ENCODE measurements at regions not wholly inside any gene's neighbourhood (a gene's known extent, or its start where the extent isn't known, plus 50 kb on each side); places are given as distances from the start of the nearest gene placed in this dataset.

DNA sequence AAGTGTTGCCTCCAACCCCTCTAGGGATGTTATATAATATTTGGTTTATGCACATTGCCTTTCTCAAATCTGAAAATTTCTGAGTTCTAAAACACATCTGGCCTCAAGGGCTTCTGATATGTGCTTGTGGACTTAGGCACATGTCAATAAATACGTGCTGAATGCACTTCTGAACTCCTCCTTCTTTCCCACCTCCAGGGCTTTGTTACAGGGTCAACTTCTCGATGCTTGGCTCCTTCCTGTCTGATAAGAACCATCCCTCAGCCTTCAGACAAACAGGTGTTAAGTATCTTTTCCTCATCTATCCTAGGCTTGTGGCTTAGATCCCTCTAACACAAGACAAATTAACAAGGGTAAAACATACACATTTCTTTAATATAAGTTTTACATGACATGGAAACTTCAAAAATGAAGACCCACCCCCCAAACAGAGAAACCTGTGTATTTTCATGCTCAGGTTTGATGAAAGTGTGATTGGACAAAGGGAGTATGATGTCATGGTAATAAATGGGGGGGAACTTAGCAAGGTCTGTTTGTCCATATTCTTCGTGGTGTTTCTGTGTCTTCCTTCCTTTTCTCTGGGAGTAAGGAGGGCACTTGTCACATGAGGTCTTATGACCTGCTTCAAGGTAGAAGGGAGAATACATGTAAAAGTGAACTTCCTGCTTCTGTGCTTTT, 326.9 kb downstream of the CD83 start:
- DNase-seq, result no peak

DNA sequence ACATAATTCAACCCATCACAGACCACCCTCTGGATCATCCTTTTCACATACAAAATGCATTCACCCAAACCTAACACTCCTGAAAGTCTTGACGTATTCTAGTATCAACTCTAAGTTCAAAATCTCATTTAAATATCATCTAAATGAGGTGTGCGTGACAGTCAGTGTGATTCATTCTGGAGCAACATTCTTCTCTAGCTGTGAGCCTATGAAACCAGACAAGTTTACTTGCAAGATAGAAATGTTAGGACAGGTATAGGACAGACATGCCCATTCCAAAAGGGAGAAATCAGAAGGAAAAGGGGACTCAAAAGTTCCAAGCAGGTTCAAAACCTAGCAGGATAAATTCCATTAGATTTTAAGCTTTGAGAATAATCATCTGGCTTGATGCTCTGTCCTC, 329.7 kb downstream of the CD83 start:
- no peak for DNase-seq

DNA sequence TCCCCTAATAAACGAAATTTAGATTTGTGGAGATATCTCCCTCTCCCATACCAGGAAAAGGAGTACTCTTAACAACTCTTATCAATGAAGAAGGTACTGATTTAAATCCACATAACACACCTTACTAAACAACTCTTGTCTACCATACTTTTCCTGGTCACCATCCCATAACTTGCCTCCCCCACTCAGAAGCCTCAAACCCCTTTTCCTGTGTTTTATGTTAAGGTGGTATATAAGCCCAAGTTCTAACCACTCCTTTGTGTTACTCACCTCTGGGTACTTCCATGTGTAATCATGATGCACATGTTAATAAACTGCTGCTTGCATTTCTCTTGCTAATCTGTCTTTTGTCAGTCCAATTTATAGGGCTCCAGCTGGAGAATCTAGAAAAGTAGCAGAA, 330.7 kb downstream of the CD83 start:
- DNase-seq, result no peak

DNA sequence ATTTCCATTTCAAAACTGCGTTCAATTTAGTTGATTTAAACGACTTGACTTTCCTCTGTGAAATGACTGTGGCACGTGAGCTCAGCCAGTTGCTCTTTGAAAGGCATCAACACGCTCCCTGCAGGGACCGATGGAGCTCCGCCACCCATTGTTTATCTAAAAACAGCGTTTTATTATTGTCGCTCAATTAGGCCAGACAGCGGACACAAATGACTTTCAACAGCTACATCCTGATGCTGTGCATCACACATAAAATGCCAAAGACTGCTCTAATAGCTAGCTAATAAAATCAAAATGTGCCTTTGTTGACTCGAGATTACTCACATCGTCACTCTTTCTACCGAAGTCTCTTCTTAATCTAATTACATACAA, 332.5 kb downstream of the CD83 start:
- DNase-seq, result no peak

DNA sequence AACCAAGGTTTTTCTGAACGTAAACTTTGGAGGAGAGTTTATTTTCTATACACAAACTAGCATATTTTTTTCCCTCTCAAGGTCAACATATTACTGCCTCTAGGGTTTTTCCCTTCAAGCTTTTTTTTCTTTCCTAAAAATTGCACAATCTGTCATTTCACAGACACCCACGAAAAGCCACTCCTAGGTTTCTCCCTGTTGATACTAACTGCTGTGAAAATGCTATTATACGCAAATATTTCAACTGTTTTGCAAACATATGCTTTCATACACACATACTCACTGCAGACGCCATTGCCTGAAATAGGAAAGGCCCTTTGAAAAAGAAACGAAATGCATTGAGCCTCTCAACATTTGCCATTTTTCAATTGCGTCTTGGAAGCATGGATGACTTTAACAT, 333.0 kb downstream of the CD83 start:
- no peak for DNase-seq

DNA sequence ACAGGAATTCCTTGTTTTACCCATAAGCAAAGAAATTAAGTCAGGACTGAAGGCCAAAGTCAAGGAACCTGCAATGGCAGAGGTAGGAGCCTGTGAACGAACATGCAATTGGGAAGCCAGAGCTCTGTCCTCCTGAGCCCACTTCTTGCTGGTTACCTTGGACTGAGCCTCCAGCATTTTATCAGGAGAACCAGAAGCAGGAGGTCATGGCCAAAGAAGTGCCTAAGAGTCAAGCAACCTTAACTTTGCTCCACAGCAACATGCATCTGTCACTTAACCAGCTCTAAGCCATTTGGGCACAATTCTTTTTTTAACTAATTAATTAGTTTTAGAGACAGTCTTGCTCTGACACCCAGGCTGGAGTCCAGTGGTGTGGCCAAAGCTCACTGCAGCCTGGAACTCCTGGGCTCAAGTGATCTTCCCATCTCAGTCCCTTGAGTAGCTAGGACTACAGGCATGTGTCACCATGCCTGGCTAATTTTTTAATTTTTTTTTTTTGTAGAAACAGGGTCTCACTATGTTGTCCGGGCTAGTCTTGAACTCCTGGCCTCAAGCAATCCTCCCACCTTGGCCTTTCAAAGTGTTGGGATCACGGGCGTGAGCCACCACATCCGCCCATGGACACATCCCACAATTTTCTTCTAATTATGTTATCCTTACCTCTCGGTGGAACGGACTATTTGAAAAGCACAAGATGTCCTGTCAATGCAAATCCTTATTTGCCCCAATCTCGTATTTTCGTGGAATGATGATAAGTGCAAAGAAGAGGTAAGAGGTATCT, 334.2 kb downstream of the CD83 start:
- no peak for DNase-seq

DNA sequence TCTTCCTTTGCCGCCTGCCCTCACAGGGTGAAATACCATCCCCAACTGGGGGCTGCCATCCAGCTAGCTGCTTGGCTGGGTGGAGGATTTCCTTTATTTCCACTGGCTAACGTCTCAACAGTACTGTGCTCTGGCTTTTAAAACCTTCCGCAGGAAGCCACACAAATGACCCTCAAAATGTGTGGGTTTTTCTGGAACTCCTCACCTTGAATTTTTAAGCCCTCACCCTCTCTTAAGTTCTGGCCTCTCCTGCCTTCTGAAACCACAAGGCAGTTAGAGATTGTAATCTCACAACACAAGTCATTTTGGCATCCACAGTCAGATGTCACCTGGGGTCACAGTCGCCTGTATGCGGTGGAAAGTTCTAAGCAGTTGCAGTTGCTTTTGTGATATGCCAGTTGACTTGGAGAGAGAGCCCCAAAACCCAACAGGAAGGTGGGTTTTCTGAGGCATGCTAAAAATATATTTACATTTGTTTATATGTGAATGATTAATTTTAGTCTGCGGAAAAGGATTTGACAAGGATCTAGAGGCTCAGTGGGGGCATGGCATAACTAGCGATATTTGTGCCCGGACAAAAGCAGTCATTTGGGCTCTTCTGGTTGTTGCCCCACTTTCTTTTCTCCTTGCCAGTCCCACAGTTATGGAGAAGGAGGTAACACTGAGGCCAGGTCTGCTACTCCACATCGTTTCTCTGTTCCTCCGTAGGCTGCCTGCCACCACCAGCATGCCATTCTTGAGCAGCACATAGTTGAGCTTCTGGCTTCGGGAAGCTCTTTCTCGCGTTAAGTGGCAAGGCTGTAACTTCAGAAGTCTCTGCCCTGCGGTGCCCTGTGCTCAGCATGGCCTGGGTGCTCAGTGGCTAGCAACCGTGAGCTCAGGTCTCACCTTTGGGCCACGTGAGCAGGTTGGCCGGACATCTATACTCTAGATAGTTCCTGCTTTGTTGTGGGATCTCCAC, 335.3 kb downstream of the CD83 start:
- no peak for DNase-seq

DNA sequence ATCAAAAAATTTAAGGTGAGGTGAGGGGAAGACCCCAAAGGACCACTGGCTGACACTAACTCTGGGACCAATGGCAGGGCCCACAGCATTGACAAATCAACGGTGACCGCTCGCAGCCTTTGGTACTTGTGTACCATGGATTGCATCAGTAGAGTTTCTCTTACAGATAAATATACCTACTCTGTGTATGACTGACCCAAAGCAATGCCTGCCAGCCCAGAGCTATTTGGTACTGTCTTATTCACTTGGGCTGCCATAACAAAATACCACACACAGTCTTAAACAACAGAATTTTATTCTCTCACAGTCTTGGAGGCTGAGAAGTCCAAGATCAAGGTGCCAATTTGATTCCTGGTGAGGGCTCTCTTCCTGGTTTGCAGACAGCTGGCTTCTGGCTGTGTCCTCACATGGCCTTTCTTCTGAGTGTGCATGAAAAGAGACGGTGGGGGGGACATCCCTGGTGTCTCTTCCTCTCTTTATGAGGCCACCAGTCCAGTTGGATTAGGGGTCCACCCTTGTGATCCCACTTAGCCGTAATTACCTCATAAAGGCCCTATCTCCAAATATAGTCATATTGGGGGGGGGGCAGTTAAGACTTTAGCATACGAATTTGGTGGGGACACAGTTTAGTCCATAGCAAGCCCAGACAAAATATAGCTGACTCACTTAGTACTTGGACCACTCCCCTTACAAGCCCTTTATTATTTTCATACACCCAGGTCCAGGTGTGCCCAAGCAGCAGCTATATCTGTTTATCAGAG, 336.3 kb downstream of the CD83 start:
- DNase-seq, result no peak

DNA sequence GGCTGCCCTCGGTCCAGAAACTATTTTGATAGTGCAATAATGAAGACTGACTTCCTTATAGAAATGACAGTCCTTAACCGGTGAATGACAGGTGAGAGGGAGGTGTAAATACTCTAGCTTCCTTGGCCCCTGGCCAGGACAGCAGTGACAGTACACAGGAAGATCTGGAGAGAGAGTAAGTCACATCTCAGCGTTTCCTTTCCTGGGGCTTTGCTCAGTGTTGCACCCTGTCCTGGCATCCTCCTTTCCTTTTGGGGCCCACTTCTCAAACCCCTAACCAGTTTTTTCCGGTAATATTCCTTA, 336.9 kb downstream of the CD83 start:
- DNase-seq, result peak; percentile 15

DNA sequence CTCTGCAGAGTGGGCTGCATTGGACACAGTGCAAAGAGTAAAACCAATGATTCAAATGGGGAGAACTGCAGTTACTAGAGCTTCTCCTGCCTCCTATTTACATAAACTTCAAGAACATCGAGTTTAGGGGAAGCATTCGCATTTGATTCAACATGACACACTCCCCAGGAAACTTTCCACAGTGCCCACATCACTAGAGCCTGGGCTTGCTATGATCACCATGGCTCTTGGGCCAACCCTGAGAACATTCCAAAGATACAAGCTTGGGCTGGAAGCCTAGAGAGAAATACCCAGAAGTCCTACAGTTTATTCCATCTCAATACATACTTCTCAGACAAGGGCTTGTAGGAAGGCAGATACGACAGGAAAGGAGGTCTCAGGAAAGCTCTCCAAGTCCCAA, 337.9 kb downstream of the CD83 start:
- no peak for DNase-seq

DNA sequence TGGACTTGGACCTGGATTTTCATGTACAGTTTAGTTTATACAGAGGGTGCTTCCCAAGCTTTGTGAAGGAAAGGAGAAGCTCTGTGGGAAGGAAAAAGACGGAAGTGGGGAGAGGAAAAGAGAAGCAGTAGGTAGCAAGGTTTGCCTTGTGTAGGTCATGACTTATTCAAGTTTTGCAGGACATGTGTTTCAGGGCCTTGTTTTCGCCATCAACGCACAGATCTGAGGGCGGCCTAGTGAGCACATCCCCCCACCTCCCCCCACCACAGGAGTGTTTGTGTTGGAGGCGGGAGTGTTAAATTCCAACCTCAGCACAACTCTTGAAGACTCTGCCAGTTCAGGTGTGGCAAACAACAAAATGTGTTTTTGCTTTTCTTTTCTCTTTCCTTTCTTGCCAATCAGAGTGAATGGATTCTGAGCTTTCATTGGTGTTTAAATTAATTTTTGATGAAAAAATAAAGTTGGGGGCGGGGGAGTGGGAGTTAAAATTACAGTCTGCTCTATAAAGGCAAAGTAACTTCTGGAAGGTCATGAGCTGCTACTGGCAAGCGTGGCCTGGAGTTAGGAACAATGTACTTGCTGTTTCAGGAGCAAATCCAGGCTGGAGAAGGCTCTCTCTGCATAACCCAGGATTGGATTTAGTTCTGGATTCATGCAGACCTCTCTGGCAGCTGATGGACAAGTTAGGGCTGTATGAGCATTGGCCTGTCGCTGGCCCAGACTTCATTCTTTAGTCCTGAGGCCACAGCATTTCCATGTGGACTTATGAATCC, 338.5 kb downstream of the CD83 start:
- no peak for DNase-seq

DNA sequence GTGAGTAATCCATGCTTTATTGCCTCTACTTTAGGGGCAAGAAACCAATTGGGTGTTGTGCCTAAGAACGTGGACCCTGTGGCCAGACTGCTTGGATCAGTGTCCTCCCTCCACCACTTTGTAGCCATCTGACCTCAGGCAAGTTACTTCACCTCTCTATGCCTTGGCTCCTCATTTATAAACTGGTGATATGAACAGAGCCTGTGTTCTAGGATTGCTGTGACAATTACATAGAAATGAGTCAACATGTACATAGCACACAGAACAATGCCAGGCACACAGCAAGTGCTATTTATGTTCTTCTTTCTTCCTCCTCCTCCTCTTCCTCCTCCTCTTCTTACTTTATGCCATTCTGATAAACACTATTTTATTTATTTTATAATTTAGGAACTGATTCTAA, 339.4 kb downstream of the CD83 start:
- DNase-seq, result no peak

DNA sequence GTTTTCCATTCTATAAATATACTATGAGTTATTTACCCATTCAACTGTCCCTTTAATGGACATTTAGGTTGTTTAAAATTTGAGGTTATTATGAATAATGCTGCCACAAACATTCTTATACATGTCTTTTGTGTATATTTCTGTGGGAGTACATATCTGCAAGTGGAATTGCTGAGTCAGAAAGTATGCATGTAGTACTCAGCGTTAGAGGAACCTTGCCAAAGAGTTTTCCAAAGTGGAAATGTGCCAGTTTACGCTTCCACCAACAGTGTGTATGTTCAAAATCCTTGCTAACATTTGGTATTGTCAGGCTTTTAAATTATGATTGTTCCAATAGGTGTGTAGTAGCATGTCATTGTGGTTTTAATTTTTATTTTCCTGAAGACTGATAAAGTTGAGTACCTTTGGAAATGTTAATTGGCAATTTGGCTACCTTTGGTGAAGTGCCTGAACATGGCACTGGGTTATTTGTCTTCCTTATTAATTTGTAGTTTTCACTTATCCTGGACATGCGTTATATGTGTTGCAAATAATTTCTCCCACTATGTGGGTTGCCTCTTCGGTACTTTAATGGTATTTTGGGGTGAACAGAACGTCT, 341.2 kb downstream of the CD83 start:
- DNase-seq, result no peak

DNA sequence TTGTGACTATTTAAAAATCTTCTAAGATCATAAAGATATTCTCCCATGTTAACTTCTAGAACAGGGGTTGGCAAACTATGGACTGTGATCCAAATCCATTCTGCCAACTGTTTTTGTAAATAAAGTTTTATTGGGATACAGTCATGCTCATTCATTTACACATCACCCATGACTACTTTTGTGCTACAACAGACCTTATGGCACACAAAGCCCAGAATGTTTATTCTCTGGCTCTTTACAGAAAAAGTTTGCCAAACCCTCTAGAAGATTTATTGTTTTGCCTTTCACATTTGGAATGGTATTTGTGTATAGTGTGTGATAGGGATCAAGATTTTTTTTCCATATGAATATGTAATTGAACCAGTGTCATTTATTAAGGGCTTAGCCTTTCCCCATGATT, 341.7 kb downstream of the CD83 start:
- DNase-seq, result no peak

DNA sequence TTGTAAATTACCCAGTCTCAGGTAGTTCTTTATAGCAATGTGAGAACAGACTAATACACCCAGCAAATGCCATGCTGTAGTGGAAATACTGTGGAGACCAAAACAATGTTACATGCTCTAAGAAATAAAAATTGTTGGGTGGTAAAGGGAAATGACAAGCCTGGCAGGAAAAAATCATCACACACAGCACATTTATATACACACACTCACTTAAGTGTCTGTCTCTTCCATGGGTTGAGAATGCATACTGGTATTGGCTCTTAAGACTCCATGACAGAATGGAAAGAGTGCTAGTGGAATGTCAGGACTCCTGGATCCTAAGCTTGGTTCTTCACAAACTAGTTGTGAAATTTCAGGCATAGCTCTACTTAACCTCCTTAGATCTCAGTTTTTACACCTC, 343.0 kb downstream of the CD83 start:
- no peak for DNase-seq

DNA sequence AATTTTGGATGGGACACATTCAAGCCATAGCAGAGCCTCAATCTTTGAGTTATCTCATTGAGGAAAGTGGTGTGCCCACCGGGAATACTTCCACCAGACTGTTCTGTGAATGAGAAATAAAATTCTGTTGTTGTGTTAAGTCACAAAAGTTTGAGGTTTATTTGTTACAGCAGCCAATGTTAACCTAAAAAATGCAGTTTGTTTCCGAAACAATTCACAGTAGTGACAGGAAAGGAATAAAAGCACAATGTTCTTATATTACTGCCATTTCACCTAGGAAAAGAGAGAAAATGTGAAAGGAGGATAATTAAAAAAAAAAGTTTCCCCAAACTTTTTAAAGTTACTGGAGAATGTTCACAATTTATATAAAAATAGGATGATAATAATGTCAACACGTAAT, 344.6 kb downstream of the CD83 start:
- no peak for DNase-seq

DNA sequence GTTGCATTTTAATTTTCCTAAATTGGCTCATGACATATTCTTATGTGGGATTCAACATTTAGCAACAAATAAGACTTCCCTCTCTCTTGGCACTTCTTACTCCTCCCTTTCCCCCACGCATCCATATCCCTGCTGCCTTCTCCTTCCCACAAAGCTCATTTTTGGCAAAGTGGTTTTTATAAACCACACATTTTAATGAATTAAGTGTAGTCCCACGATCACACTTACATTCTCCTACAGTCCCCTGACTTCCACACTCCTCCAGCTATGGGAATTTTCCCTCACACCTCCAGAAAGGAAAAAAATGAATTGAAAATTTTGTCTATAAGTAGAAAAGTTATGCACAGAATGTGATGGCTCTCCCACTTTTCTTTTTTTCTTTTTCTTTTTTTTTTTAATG, 345.0 kb downstream of the CD83 start:
- no peak for DNase-seq

DNA sequence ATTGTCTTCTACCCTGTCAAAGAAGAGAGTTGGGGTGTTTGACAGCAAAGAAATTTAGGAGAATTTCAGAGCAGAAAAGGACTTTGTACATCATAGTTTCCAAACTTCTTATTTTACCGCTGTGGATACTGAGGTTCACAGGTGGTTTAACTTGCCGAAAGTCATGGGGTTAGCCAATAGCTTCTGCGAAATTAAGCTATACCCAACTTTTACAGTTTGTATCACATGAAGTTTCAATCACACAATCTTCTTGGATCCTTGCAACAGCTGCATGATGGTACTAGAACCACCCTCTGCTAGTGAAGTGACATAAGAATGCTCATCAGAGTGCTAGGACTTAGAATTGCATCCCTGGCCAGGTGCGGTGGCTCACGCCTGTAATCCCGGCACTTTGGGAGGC, 345.5 kb downstream of the CD83 start:
- no peak for DNase-seq

DNA sequence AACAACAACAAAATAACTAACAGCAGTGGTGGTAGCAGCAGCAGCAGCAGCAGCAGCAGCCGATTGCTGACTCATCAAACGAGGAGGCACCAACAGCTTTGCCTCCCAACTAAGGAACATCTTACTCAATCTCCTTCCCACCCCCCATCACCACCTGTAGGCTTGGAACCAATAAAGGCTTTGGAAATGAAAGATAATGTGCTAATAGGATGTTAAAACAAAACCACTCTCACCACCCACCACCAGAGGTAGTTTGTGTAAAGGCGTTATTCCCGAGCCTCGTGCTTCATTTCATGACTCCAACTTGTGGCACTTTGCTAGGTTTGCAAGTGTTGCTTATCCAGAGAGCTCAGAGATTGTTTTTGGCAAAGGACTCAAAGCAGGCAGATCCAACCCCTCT, 346.5 kb downstream of the CD83 start:
- no peak for DNase-seq

DNA sequence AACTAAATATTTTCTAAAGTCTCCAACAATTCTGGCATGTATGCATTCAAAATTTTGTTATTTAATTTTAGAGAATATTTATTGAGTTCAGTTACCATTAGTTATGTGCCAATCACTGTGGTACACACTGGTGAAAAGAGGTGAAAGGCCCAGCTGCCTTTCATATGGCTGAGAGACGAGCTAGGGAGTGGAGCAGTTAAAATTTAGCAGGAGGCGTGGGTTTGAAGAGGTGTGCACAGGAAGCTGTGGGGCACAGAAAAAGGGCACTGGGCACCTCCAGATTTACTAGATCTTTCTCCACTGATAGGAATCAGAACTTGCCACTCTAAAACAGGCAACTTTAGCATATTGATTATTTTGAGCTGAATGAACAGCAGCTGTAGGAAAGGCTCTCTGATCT, 347.1 kb downstream of the CD83 start:
- DNase-seq, result no peak

DNA sequence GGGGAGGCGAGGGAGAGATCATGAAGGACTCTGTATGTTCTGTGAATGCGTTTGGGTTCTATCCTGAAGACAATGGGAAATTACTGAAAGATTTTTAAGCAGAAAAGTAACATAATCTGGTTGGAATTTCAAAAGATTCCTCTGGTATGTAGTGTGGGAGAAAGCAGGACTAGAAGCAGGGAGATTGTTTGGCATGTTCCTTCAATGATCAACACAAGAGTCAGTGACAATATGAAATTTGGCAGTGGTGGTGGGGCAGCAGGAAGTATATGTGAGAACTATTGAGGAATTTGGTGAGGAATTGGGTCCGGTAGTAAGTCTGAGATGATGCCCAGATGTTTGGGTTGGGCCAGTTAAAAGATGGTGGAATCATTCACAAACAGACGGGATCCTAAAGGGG, 348.7 kb downstream of the CD83 start:
- DNase-seq, result no peak

DNA sequence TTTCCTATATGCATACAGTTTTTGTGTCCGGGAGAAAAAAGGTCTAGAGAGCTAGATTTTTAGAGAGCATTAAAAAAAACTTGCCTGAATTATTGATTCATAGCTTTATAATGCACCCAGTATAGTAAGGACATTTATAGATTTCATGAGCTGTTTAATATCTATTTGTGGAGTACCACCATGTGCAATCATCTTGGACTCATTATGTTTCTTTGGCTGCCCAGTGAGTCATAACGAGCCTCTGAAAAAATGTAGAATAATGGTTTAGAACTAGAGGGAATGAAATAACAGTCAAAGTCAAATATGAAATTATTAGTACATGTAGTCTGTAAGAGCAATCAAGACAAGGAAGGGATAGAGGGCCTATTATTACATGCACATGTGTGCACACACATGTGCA, 350.0 kb downstream of the CD83 start:
- no peak for DNase-seq
